ENCODE measurements at regions not wholly inside any gene's neighbourhood (a gene's known extent, or its start where the extent isn't known, plus 50 kb on each side); places are given as distances from the start of the nearest gene placed in this dataset.
A peak's percentile ranks its signal among the peaks of the same experiment; 100 is the strongest.
"Not testable (repeated sequence)": the region's sequence is repeated elsewhere in the genome, so short reads cannot be mapped to it uniquely, and the experiment has no call there.

GRCh38 chr9:87036506-87036905, 89.2 kb upstream of the GAS1 start:
- CTCF ChIA-PET = no interaction called here

GRCh38 chr9:87039809-87040392, 92.6 kb upstream of the GAS1 start:
- TF ChIP-seq HDGF (IDR thresholded peaks at IDR 0.05; ENCODE audit: borderline replicate concordance) (no peak), SP1 (IDR thresholded peaks at IDR 0.05) (no peak), ELF4 (IDR thresholded peaks at IDR 0.05) (no peak), L3MBTL2 (conservative IDR thresholded peaks at IDR 0.05) (no peak), FOXK2 (IDR thresholded peaks at IDR 0.05) (no peak), BHLHE40 (IDR thresholded peaks at IDR 0.05; ENCODE audit: borderline replicate concordance) (no peak), FOXA1 (IDR thresholded peaks at IDR 0.05) (no peak), LEF1 (IDR thresholded peaks at IDR 0.05; ENCODE audit: borderline replicate concordance) (no peak), PKNOX1 (IDR thresholded peaks at IDR 0.05) (no peak), TARDBP (IDR thresholded peaks at IDR 0.05) (no peak), ARNT (IDR thresholded peaks at IDR 0.05) (no peak)
- ChIA-PET POLR2A (no interaction called here), CTCF (no interaction called here)
- DNase-seq (ENCODE audit: extremely low spot score) = no peak

More at GRCh38 chr9:87036506-87036905, 89.2 kb upstream of the GAS1 start:
- TF ChIP-seq NFRKB (IDR thresholded peaks at IDR 0.05) (no peak), PKNOX1 (IDR thresholded peaks at IDR 0.05) (no peak), FOXM1 (IDR thresholded peaks at IDR 0.05; ENCODE audit: borderline replicate concordance) (no peak), CTBP1 (IDR thresholded peaks at IDR 0.05; ENCODE audit: borderline replicate concordance) (no peak), L3MBTL2 (conservative IDR thresholded peaks at IDR 0.05) (no peak), FOXA1 (IDR thresholded peaks at IDR 0.05) (no peak), BHLHE40 (IDR thresholded peaks at IDR 0.05; ENCODE audit: borderline replicate concordance) (no peak), ELF4 (IDR thresholded peaks at IDR 0.05) (no peak), HDGF (IDR thresholded peaks at IDR 0.05; ENCODE audit: borderline replicate concordance) (no peak), ARNT (IDR thresholded peaks at IDR 0.05) (no peak), SUZ12 (IDR thresholded peaks at IDR 0.05) (no peak), TARDBP (IDR thresholded peaks at IDR 0.05) (no peak), LEF1 (IDR thresholded peaks at IDR 0.05; ENCODE audit: borderline replicate concordance) (no peak), FOXK2 (IDR thresholded peaks at IDR 0.05) (no peak), ZNF384 (IDR thresholded peaks at IDR 0.05) (no peak), SP1 (IDR thresholded peaks at IDR 0.05) (no peak)
- DNase-seq (ENCODE audit: extremely low spot score) = no peak
- POLR2A ChIA-PET = no interaction called here

- CTCF ChIA-PET = no interaction called here
- DNase-seq (ENCODE audit: extremely low spot score) = no peak
- POLR2A ChIA-PET = no interaction called here
- no peak for TF ChIP-seq CTBP1 (IDR thresholded peaks at IDR 0.05; ENCODE audit: borderline replicate concordance)
- no peak for TF ChIP-seq FOXA1 (IDR thresholded peaks at IDR 0.05)
- TF ChIP-seq BHLHE40 (IDR thresholded peaks at IDR 0.05; ENCODE audit: borderline replicate concordance) = no peak
- no peak for TF ChIP-seq NFRKB (IDR thresholded peaks at IDR 0.05)
- no peak for TF ChIP-seq ELF4 (IDR thresholded peaks at IDR 0.05)
- TF ChIP-seq FOXK2 (IDR thresholded peaks at IDR 0.05) = no peak
- no peak for TF ChIP-seq FOXM1 (IDR thresholded peaks at IDR 0.05; ENCODE audit: borderline replicate concordance)
- TF ChIP-seq L3MBTL2 (conservative IDR thresholded peaks at IDR 0.05) = no peak
- no peak for TF ChIP-seq ARNT (IDR thresholded peaks at IDR 0.05)
- TF ChIP-seq SUZ12 (IDR thresholded peaks at IDR 0.05) = no peak
- no peak for TF ChIP-seq ZNF384 (IDR thresholded peaks at IDR 0.05)
- TF ChIP-seq TARDBP (IDR thresholded peaks at IDR 0.05) = no peak
- no peak for TF ChIP-seq SP1 (IDR thresholded peaks at IDR 0.05)
- no peak for TF ChIP-seq LEF1 (IDR thresholded peaks at IDR 0.05; ENCODE audit: borderline replicate concordance)
- no peak for TF ChIP-seq PKNOX1 (IDR thresholded peaks at IDR 0.05)
- no peak for TF ChIP-seq HDGF (IDR thresholded peaks at IDR 0.05; ENCODE audit: borderline replicate concordance)
Measured at GRCh38 chr9:87040410-87041009, 93.2 kb upstream of the GAS1 start.

GRCh38 chr9:87041553-87042235, 94.4 kb upstream of the GAS1 start:
- CTCF ChIA-PET; DNase-seq (ENCODE audit: extremely low spot score); POLR2A ChIA-PET: not testable (repeated sequence)
- TF ChIP-seq NFRKB (IDR thresholded peaks at IDR 0.05) = 0 out of 2 replicates have a peak, but pooled peaks have one; percentile 21
- 0 out of 2 replicates have a peak, but pooled peaks have one; percentile 15 for TF ChIP-seq ELF4 (IDR thresholded peaks at IDR 0.05)
- TF ChIP-seq L3MBTL2 (conservative IDR thresholded peaks at IDR 0.05) = peak; percentile 65; the same call in 1 of the 2 replicates

GRCh38 chr9:87049929-87050608, 102.8 kb upstream of the GAS1 start:
- CTCF ChIA-PET; POLR2A ChIA-PET; DNase-seq (ENCODE audit: extremely low spot score): not testable (repeated sequence)
